B cell (primary cell): ENCODE measurements at regions not wholly inside any gene's neighbourhood (a gene's known extent, or its start where the extent isn't known, plus 50 kb on each side); places are given as distances from the start of the nearest gene placed in this dataset.

Experiments
- ATAC-seq: fragments of 200-7000 bp; cut with Tn5 transposase; one replicate; pipeline ENCODE4 v1.10.0; 2021; ENCODE audit warnings: low read depth, mild to moderate bottlenecking, moderate number of reproducible peaks, moderate library complexity
- CTCF ChIA-PET: fragments of 350-600 bp; sonication (Branson Sonifier 250); formaldehyde crosslinking; loops from one replicate; lab custom pipeline; 2021; ENCODE audit warnings: antibody characterized with exemption, inconsistent platforms; lab: Charles Lee
- POLR2A ChIA-PET: fragments of 350-600 bp; sonication (Branson Sonifier 250); formaldehyde crosslinking; loops from one replicate; lab custom pipeline; 2021; ENCODE audit warnings: antibody characterized with exemption; lab: Charles Lee
- DNase-seq: peaks from one replicate; pipeline ENCODE4 v3.0.0; 2013
- H2AFZ ChIP-seq: 2 replicates; pipeline ENCODE4 v1.6.1; 2012; ENCODE audit warnings: mild to moderate bottlenecking, low read depth, low read length; ENCODE audit not compliant: insufficient read depth, poor library complexity, severe bottlenecking
- H3K27ac ChIP-seq, 2 donors: 1 replicate in 1 of 2; 2 replicates in 1 of 2; pipeline ENCODE4 v1.5.1; 2012 to 2013; ENCODE audit warnings: low read length in 2 of 2, mild to moderate bottlenecking in 2 of 2, moderate library complexity in 1 of 2
- H3K27me3 ChIP-seq, 4 experiments: fragments of 200-600 bp in 1 of 4; sonication (generic) in 1 of 4; replicated peaks in 1 of 4; 1 replicate in 2 of 4; 2 replicates in 2 of 4; pipeline versions ENCODE4 v1.6.1 to v1.7.0; 2013 to 2016; ENCODE audit warnings: low read length in 3 of 4, mild to moderate bottlenecking in 2 of 4, mixed read lengths in 1 of 4, moderate library complexity in 1 of 4; ENCODE audit not compliant: insufficient read depth in 4 of 4, control insufficient read depth in 3 of 4; ENCODE audit errors: control extremely low read depth in 1 of 4
- H3K36me3 ChIP-seq, 2 experiments: replicated peaks in 1 of 2; 1 replicate in 1 of 2; 2 replicates in 1 of 2; pipeline versions ENCODE4 v1.6.1 to v1.7.1; 2013; ENCODE audit warnings: low read length in 1 of 2; ENCODE audit not compliant: insufficient read depth in 2 of 2, control insufficient read depth in 1 of 2; ENCODE audit errors: control extremely low read depth in 1 of 2, extremely low read depth in 1 of 2
- H3K4me1 ChIP-seq, 2 donors: fragments of 200-600 bp in 1 of 2; sonication (generic) in 1 of 2; 1 replicate in 1 of 2; 2 replicates in 1 of 2; pipeline versions ENCODE4 v1.5.1 to v1.6.1; 2013 to 2017; ENCODE audit warnings: low read length in 2 of 2; ENCODE audit not compliant: control insufficient read depth in 2 of 2, insufficient read depth in 2 of 2
- H3K4me2 ChIP-seq: replicated peaks from 2 replicates; pipeline ENCODE3; 2012; ENCODE audit warnings: mild to moderate bottlenecking, low read depth, low read length; ENCODE audit not compliant: poor library complexity, severe bottlenecking
- H3K4me3 ChIP-seq, 5 experiments: fragments of 200-600 bp in 1 of 5; sonication (generic) in 1 of 5; 1 replicate in 3 of 5; 2 replicates in 2 of 5; pipeline versions ENCODE4 v1.5.1 to v1.7.0; 2011 to 2016; ENCODE audit warnings: low read length in 4 of 5, mild to moderate bottlenecking in 4 of 5, low read depth in 2 of 5, control low read depth in 1 of 5, moderate library complexity in 1 of 5; ENCODE audit not compliant: insufficient read depth in 1 of 5; ENCODE audit errors: control extremely low read depth in 1 of 5, extremely low read depth in 1 of 5
- H3K79me2 ChIP-seq: fragments of 200-600 bp; sonication (generic); one replicate; pipeline ENCODE4 v1.6.0; 2016; ENCODE audit warnings: low read length; ENCODE audit not compliant: control insufficient read depth, insufficient read depth
- H3K9ac ChIP-seq: fragments of 200-600 bp; sonication (generic); 2 replicates; pipeline ENCODE4 v1.6.1; 2017; ENCODE audit warnings: mild to moderate bottlenecking, low read length, moderate library complexity
- H3K9me3 ChIP-seq, 3 donors: one replicate each; pipeline versions ENCODE4 v1.6.1 to v1.7.1; 2013; ENCODE audit warnings: low read length in 2 of 3; ENCODE audit not compliant: control insufficient read depth in 2 of 3, insufficient read depth in 1 of 3; ENCODE audit errors: control extremely low read depth in 1 of 3
- H4K20me1 ChIP-seq: 2 replicates; pipeline ENCODE4 v1.6.0; 2012; ENCODE audit warnings: mild to moderate bottlenecking, low read length; ENCODE audit not compliant: insufficient read depth, control insufficient read depth, poor library complexity, severe bottlenecking
- H3K27ac Mint-ChIP-seq: one replicate; pipeline ENCODE4 v1.8.0; 2021; ENCODE audit warnings: mixed read lengths
- H3K27me3 Mint-ChIP-seq: one replicate; pipeline ENCODE4 v1.8.0; 2021; ENCODE audit warnings: mixed read lengths
- H3K4me1 Mint-ChIP-seq: one replicate; pipeline ENCODE4 v1.8.0; 2021; ENCODE audit warnings: mixed read lengths
- H3K4me3 Mint-ChIP-seq: one replicate; pipeline ENCODE4 v1.8.0; 2021; ENCODE audit warnings: mixed read lengths
- H3K9me3 Mint-ChIP-seq: one replicate; pipeline ENCODE4 v1.8.0; 2022; ENCODE audit warnings: mixed read lengths; ENCODE audit not compliant: insufficient read depth
- EZH2 ChIP-seq: IDR thresholded peaks from 2 replicates; pipeline ENCODE4 v1.6.1; 2012; ENCODE audit warnings: borderline replicate concordance, low read depth, mild to moderate bottlenecking, moderate library complexity, low read length; ENCODE audit not compliant: insufficient read depth, poor library complexity, severe bottlenecking
- WGBS: methylation state at CpG from one replicate; pipeline ENCODE4 v1.1.5; 2013; ENCODE audit warnings: missing lambda C conversion rate; ENCODE audit not compliant: insufficient coverage; 5-methylcytosine and 5-hydroxymethylcytosine counted together
- intact Hi-C: fragments of 100-400 bp; cut with micrococcal nuclease; formaldehyde crosslinking; loops from one replicate; pipeline ENCODE4 v1.10.0; 2022
- TF ChIP-seq, protein P1 (sequence below): fragments of 200-600 bp; IDR thresholded peaks from one replicate; pipeline ENCODE4 v1.8.0; 2022; ENCODE audit warnings: antibody characterized with exemption, mild to moderate bottlenecking

GRCh38 chr1:95332754-95333153, 98.7 kb downstream of the RWDD3 start:
- intact Hi-C loops: no loop called here
- no peaks in the 10 kb centered on the region for H3K36me3 ChIP-seq
- no peak overlapping the region for H3K27ac Mint-ChIP-seq
- H3K9ac ChIP-seq: no peak overlapping the region
- ATAC-seq (no peak), DNase-seq (no peak)
- H3K27me3 Mint-ChIP-seq: peaks cover 5% of the 10 kb centered on the region
- H3K4me1 ChIP-seq: no peaks in the 10 kb centered on the region
- H3K4me1 Mint-ChIP-seq: no peaks in the 10 kb centered on the region
- no peaks in the 10 kb centered on the region for H4K20me1 ChIP-seq
- no peaks in the 10 kb centered on the region for H3K9me3 ChIP-seq
- WGBS: 100% methylated on average over 1 of the region's 1 CpG
- no peak overlapping the region for H3K4me2 ChIP-seq
- H3K4me3 ChIP-seq: no peak overlapping the region
- no peaks in the 10 kb centered on the region for H3K27me3 ChIP-seq
- ChIA-PET POLR2A (no interaction called here), CTCF (no interaction called here)
- H2AFZ ChIP-seq: no peak overlapping the region
- no peak overlapping the region for H3K27ac ChIP-seq
- H3K4me3 Mint-ChIP-seq: no peak overlapping the region
- H3K79me2 ChIP-seq: no peaks in the 10 kb centered on the region
- TF ChIP-seq EZH2: no peak
- TF ChIP-seq, protein P1, sequence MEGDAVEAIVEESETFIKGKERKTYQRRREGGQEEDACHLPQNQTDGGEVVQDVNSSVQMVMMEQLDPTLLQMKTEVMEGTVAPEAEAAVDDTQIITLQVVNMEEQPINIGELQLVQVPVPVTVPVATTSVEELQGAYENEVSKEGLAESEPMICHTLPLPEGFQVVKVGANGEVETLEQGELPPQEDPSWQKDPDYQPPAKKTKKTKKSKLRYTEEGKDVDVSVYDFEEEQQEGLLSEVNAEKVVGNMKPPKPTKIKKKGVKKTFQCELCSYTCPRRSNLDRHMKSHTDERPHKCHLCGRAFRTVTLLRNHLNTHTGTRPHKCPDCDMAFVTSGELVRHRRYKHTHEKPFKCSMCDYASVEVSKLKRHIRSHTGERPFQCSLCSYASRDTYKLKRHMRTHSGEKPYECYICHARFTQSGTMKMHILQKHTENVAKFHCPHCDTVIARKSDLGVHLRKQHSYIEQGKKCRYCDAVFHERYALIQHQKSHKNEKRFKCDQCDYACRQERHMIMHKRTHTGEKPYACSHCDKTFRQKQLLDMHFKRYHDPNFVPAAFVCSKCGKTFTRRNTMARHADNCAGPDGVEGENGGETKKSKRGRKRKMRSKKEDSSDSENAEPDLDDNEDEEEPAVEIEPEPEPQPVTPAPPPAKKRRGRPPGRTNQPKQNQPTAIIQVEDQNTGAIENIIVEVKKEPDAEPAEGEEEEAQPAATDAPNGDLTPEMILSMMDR: no peak
- H3K9me3 Mint-ChIP-seq: no peaks in the 10 kb centered on the region

DNA sequence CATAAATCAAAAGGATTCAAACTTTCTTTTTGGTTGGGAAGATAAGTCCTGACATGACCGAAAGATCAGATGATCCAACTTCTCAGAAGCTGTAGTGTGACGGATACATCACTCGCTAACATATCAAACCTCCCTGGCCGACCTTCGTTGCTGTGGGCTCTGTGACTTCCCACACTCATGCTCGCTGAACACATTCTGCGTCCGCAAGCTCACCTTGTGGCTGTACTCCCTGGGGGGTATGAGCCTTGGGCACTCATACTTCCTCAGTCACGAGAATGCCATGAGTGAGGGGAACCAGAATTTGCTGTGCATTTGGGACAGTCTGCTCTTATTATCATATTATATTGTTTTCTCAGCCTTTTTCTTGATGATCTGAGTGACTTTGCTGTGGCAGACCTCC, 105.4 kb downstream of the RWDD3 start:
- no peaks in the 10 kb centered on the region for H3K79me2 ChIP-seq
- no peaks in the 10 kb centered on the region for H3K27me3 Mint-ChIP-seq
- no peak overlapping the region for H3K4me3 ChIP-seq
- WGBS: 96% methylated on average over 5 of the region's 9 CpGs
- no peaks in the 10 kb centered on the region for H3K9me3 Mint-ChIP-seq
- H3K4me3 Mint-ChIP-seq: no peak overlapping the region
- H3K9ac ChIP-seq: no peak overlapping the region
- intact Hi-C loops: no loop called here
- no peak overlapping the region for H3K4me2 ChIP-seq
- H2AFZ ChIP-seq: no peak overlapping the region
- no peaks in the 10 kb centered on the region for H3K27me3 ChIP-seq
- H3K4me1 ChIP-seq: no peaks in the 10 kb centered on the region
- no peak for TF ChIP-seq EZH2
- TF ChIP-seq, protein P1: no peak
- CTCF ChIA-PET: no interaction called here
- no peaks in the 10 kb centered on the region for H3K9me3 ChIP-seq
- DNase-seq: no peak
- no peak for ATAC-seq
- H4K20me1 ChIP-seq: no peaks in the 10 kb centered on the region
- H3K27ac ChIP-seq: no peak overlapping the region
- no peaks in the 10 kb centered on the region for H3K36me3 ChIP-seq
- no peak overlapping the region for H3K27ac Mint-ChIP-seq
- POLR2A ChIA-PET: no interaction called here
- H3K4me1 Mint-ChIP-seq: no peaks in the 10 kb centered on the region
